Neural cell (in vitro differentiated cells): ENCODE measurements at regions not wholly inside any gene's neighbourhood (a gene's known extent, or its start where the extent isn't known, plus 50 kb on each side); places are given as distances from the start of the nearest gene placed in this dataset.

ENCODE experiments used
- H2AFZ ChIP-seq: fragments of 200-600, 300-800 bp; sonication (generic), shearing (Covaris generic); 2 replicates; pipeline ENCODE4 v1.6.0; 2014; ENCODE audit warnings: low read depth, mild to moderate bottlenecking, antibody characterized with exemption, low read length, moderate library complexity
- H3F3A ChIP-seq: fragments of 200-600 bp; shearing (Covaris generic); 2 replicates; pipeline ENCODE4 v1.6.1; 2016; ENCODE audit warnings: mild to moderate bottlenecking, moderate library complexity, mixed read lengths, antibody characterized with exemption, low read length; ENCODE audit not compliant: insufficient read depth, poor library complexity, severe bottlenecking
- H3K27ac ChIP-seq: fragments of 200-600, 300-800 bp; sonication (generic), shearing (Covaris generic); 2 replicates; pipeline ENCODE4 v1.5.1; 2014; ENCODE audit warnings: mild to moderate bottlenecking, low read length, moderate library complexity
- H3K27me3 ChIP-seq: fragments of 300-800, 200-600 bp; sonication (generic), shearing (Covaris generic); 2 replicates; pipeline ENCODE4 v1.6.0; 2014; ENCODE audit warnings: mild to moderate bottlenecking, low read depth, low read length, moderate library complexity; ENCODE audit not compliant: insufficient read depth
- H3K36me3 ChIP-seq: fragments of 300-800, 200-600 bp; sonication (generic), shearing (Covaris generic); 2 replicates; pipeline ENCODE4 v1.5.1; 2014; ENCODE audit warnings: mild to moderate bottlenecking, antibody characterized with exemption, low read length, moderate library complexity; ENCODE audit not compliant: insufficient read depth
- H3K4me2 ChIP-seq: fragments of 300-800, 200-600 bp; sonication (generic), shearing (Covaris generic); 2 replicates; pipeline ENCODE4 v1.6.0; 2014; ENCODE audit warnings: mild to moderate bottlenecking, low read length
- H3K4me3 ChIP-seq: fragments of 300-800, 200-600 bp; sonication (generic), shearing (Covaris generic); 2 replicates; pipeline ENCODE4 v1.5.1; 2014; ENCODE audit warnings: mild to moderate bottlenecking, low read length, moderate library complexity
- H3K79me2 ChIP-seq: fragments of 200-600 bp; shearing (Covaris generic); replicated peaks from 2 replicates; pipeline ENCODE4 v1.6.0; 2014; ENCODE audit warnings: mild to moderate bottlenecking, low read length, moderate library complexity; ENCODE audit not compliant: insufficient read depth
- H3K9ac ChIP-seq: fragments of 300-800, 200-600 bp; sonication (generic), shearing (Covaris generic); 2 replicates; pipeline ENCODE4 v1.6.1; 2016; ENCODE audit warnings: mild to moderate bottlenecking, low read length, mixed read lengths
- H3K9me2 ChIP-seq: fragments of 200-600 bp; shearing (Covaris generic); 2 replicates; pipeline ENCODE4 v1.6.1; 2016; ENCODE audit warnings: mild to moderate bottlenecking, low read length, mixed read lengths; ENCODE audit not compliant: insufficient read depth
- H3K9me3 ChIP-seq: fragments of 200-600, 300-800 bp; sonication (generic), shearing (Covaris generic); 2 replicates; pipeline ENCODE4 v1.6.1; 2016; ENCODE audit warnings: mild to moderate bottlenecking, mixed run types, low read length, moderate library complexity, mixed read lengths
- H4K20me1 ChIP-seq: fragments of 200-600 bp; shearing (Covaris generic); 2 replicates; pipeline ENCODE4 v1.6.1; 2016; ENCODE audit warnings: mild to moderate bottlenecking, mixed run types; ENCODE audit not compliant: insufficient read depth
- CTCF ChIP-seq: fragments of 450-650 bp; IDR thresholded peaks from 2 replicates; pipeline ENCODE4 v1.5.1; 2014; ENCODE audit warnings: antibody characterized with exemption, mild to moderate bottlenecking, moderate library complexity; ENCODE audit not compliant: poor library complexity, severe bottlenecking
- EP300 ChIP-seq: fragments of 450-650 bp; conservative IDR thresholded peaks from 2 replicates; pipeline ENCODE4 v1.6.1; 2014; ENCODE audit warnings: antibody characterized with exemption, mild to moderate bottlenecking, moderate library complexity; ENCODE audit not compliant: poor library complexity, severe bottlenecking
- EZH2 ChIP-seq: fragments of 200-600, 300-800 bp; shearing (Covaris generic), sonication (generic); IDR thresholded peaks from 2 replicates; pipeline ENCODE4 v1.6.1; 2014; ENCODE audit warnings: antibody characterized with exemption, low read length, borderline replicate concordance, mild to moderate bottlenecking; ENCODE audit not compliant: insufficient read depth, poor library complexity, severe bottlenecking
- MXI1 ChIP-seq: fragments of 450-650 bp; conservative IDR thresholded peaks from 2 replicates; pipeline ENCODE4 v1.6.1; 2014; ENCODE audit warnings: antibody characterized with exemption, mild to moderate bottlenecking; ENCODE audit not compliant: poor library complexity, severe bottlenecking
- POLR2AphosphoS5 ChIP-seq: IDR thresholded peaks from 2 replicates; pipeline ENCODE4 v1.6.1; 2012
- RAD21 ChIP-seq: fragments of 450-650 bp; conservative IDR thresholded peaks from 2 replicates; pipeline ENCODE4 v1.6.1; 2014; ENCODE audit warnings: antibody characterized with exemption, mild to moderate bottlenecking, moderate library complexity
- REST ChIP-seq: IDR thresholded peaks from 2 replicates; pipeline ENCODE4 v1.6.1; 2012; ENCODE audit warnings: borderline replicate concordance
- SMC3 ChIP-seq: fragments of 450-650 bp; conservative IDR thresholded peaks from 2 replicates; pipeline ENCODE4 v1.6.1; 2014; ENCODE audit warnings: antibody characterized with exemption, mild to moderate bottlenecking, moderate library complexity; ENCODE audit not compliant: poor library complexity
- TAF1 ChIP-seq: IDR thresholded peaks from 2 replicates; pipeline ENCODE4 v1.6.1; 2012; ENCODE audit warnings: low read depth

GRCh38 chr13:105450784-105451183 lies 1084.7 kb downstream of the EFNB2 start:
- no peak for TF ChIP-seq CTCF
- TF ChIP-seq POLR2AphosphoS5: no peak
- no peak for TF ChIP-seq RAD21
- TF ChIP-seq TAF1: no peak
- TF ChIP-seq MXI1: no peak
- TF ChIP-seq REST: no peak
- TF ChIP-seq EP300: no peak
- no peak for TF ChIP-seq SMC3
- no peak for TF ChIP-seq EZH2
- Histone ChIP-seq H3K79me2 (no peaks in the 10 kb centered on the region), H3K9me3 (no peaks in the 10 kb centered on the region)

GRCh38 chr13:105448811-105449210 lies 1086.7 kb downstream of the EFNB2 start:
- H3K4me3 ChIP-seq: no peak overlapping the region
- no peaks in the 10 kb centered on the region for H3K36me3 ChIP-seq
- no peak overlapping the region for H2AFZ ChIP-seq
- H3F3A ChIP-seq: no peaks in the 10 kb centered on the region
- H3K27me3 ChIP-seq: no peaks in the 10 kb centered on the region
- H4K20me1 ChIP-seq: no peaks in the 10 kb centered on the region
- H3K9ac ChIP-seq: no peak overlapping the region
- no peaks in the 10 kb centered on the region for H3K9me2 ChIP-seq
- TF ChIP-seq TAF1: no peak
- no peak for TF ChIP-seq POLR2AphosphoS5
- no peak for TF ChIP-seq RAD21
- no peak for TF ChIP-seq REST
- TF ChIP-seq EZH2: no peak
- TF ChIP-seq MXI1: no peak
- TF ChIP-seq SMC3: no peak
- no peak for TF ChIP-seq CTCF
- no peak for TF ChIP-seq EP300
- H3K27ac ChIP-seq: no peak overlapping the region
- H3K4me2 ChIP-seq: no peak overlapping the region
- H3K79me2 ChIP-seq: no peaks in the 10 kb centered on the region
- no peaks in the 10 kb centered on the region for H3K9me3 ChIP-seq

More at GRCh38 chr13:105450784-105451183, 1084.7 kb downstream of the EFNB2 start:
- Histone ChIP-seq H3K9ac (no peak overlapping the region), H3K27me3 (no peaks in the 10 kb centered on the region), H4K20me1 (no peaks in the 10 kb centered on the region), H3K9me2 (no peaks in the 10 kb centered on the region), H2AFZ (no peak overlapping the region), H3K36me3 (no peaks in the 10 kb centered on the region), H3K4me3 (no peak overlapping the region), H3K4me2 (no peak overlapping the region), H3F3A (no peaks in the 10 kb centered on the region), H3K27ac (no peak overlapping the region)
